Esophagus squamous epithelium (tissue), 5 donors: ENCODE measurements at regions not wholly inside any gene's neighbourhood (a gene's known extent, or its start where the extent isn't known, plus 50 kb on each side); places are given as distances from the start of the nearest gene placed in this dataset.
A peak's percentile ranks its signal among the peaks of the same experiment; 100 is the strongest.
"Not testable (repeated sequence)": the region's sequence is repeated elsewhere in the genome, so short reads cannot be mapped to it uniquely, and the experiment has no call there.

Experiments
- DNase-seq: peaks from one replicate; lab custom pipeline; 2025; lab: John Stamatoyannopoulos, UW
- H3K27ac ChIP-seq, 4 donors: fragments of 200-600 bp; sonication (generic); one replicate each; pipeline ENCODE4 v1.5.1; 2016 to 2019; ENCODE audit warnings: mild to moderate bottlenecking in 1 of 4
- H3K27me3 ChIP-seq, 4 donors: fragments of 200-600 bp; sonication (generic); 1 replicate in 3 of 4; 2 replicates in 1 of 4; pipeline versions ENCODE4 v1.5.1 to v1.6.0; 2017 to 2021; ENCODE audit warnings: antibody characterized with exemption in 1 of 4
- H3K36me3 ChIP-seq, 3 donors: fragments of 200-600 bp; sonication (generic); one replicate each; pipeline ENCODE4 v1.5.1; 2016 to 2019
- H3K4me1 ChIP-seq, 3 donors: fragments of 200-600 bp; sonication (generic); one replicate each; pipeline ENCODE4 v1.5.1; 2017 to 2019
- H3K4me3 ChIP-seq, 4 donors: fragments of 200-600 bp; sonication (generic); 1 replicate in 3 of 4; 2 replicates in 1 of 4; pipeline ENCODE4 v1.5.1; 2016 to 2019; ENCODE audit warnings: mild to moderate bottlenecking in 2 of 4, moderate library complexity in 1 of 4
- H3K9me3 ChIP-seq, 3 donors: fragments of 200-600 bp; sonication (generic); one replicate each; pipeline ENCODE4 v1.5.1; 2016 to 2019
- CTCF ChIP-seq, 6 experiments: fragments of 450-650 bp in 4 of 6; fragments of 200-600 bp in 2 of 6; sonication (generic) in 2 of 6; IDR thresholded peaks; one replicate each; pipeline ENCODE4 v1.5.1; 2016 to 2019; ENCODE audit warnings: antibody characterized with exemption in 6 of 6, mild to moderate bottlenecking in 4 of 6, moderate library complexity in 4 of 6
- POLR2A ChIP-seq, 4 donors: fragments of 450-650 bp; IDR thresholded peaks; one replicate each; pipeline ENCODE4 v1.6.1; 2017; ENCODE audit warnings: antibody characterized with exemption in 4 of 4, mild to moderate bottlenecking in 4 of 4, moderate library complexity in 3 of 4
- WGBS, 2 donors: methylation state at CpG; one replicate each; pipeline ENCODE4 v1.1.5; 2018; 5-methylcytosine and 5-hydroxymethylcytosine counted together
- intact Hi-C: fragments of 100-400 bp; cut with DNase I; formaldehyde crosslinking; loops from one replicate; pipeline ENCODE4 v1.15.0; 2022
- donor health status: DM: yes; HTN: yes; CAD: no.

GRCh38 chr1:64343823-64344190, 126.1 kb upstream of the CACHD1 start:
- TF ChIP-seq POLR2A (IDR thresholded peaks at IDR 0.05) (no peak), CTCF (IDR thresholded peaks at IDR 0.05) (no peak)
- Histone ChIP-seq H3K27ac (peak overlapping the region; percentile 42 to 75 (median 53)), H3K9me3 (no peaks in the 10 kb centered on the region), H3K27me3 (peaks cover 0 to 4% (median 0%) of the 10 kb centered on the region in 4 donors), H3K4me1 (peaks cover 0 to 25% (median 3%) of the 10 kb centered on the region in 3 donors), H3K4me3 (no peak overlapping the region), H3K36me3 (no peaks in the 10 kb centered on the region)
- intact Hi-C loops, result no loop called here
- WGBS, 2 donors, result 22 to 37% methylated on average over 3 of the region's 3 CpGs
- DNase-seq, result no peak

- no peak for DNase-seq
- intact Hi-C loops, result no loop called here
- H3K36me3 ChIP-seq, result no peaks in the 10 kb centered on the region
- 61 to 67% methylated on average over 4 of the region's 4 CpGs for WGBS, 2 donors
- H3K4me1 ChIP-seq, result peaks cover 0 to 20% (median 3%) of the 10 kb centered on the region in 3 donors
- H3K9me3 ChIP-seq, result no peaks in the 10 kb centered on the region
- TF ChIP-seq CTCF (IDR thresholded peaks at IDR 0.05), result no peak
- no peak for TF ChIP-seq POLR2A (IDR thresholded peaks at IDR 0.05)
- no peak overlapping the region for H3K27ac ChIP-seq
- H3K4me3 ChIP-seq, result no peak overlapping the region
- H3K27me3 ChIP-seq, result peaks cover 0 to 4% (median 0%) of the 10 kb centered on the region in 4 donors
Observed at GRCh38 chr1:64348270-64348960, 121.5 kb upstream of the CACHD1 start.

GRCh38 chr1:64348961-64349648, 120.8 kb upstream of the CACHD1 start:
- 85 to 93% methylated on average over 6 of the region's 6 CpGs for WGBS, 2 donors
- DNase-seq, result no peak
- Histone ChIP-seq H3K36me3 (no peaks in the 10 kb centered on the region), H3K9me3 (no peaks in the 10 kb centered on the region), H3K27me3 (peaks cover 0 to 4% (median 0%) of the 10 kb centered on the region in 4 donors), H3K4me3 (no peak overlapping the region), H3K27ac (no peak overlapping the region), H3K4me1 (peaks cover 0 to 13% (median 0%) of the 10 kb centered on the region in 3 donors)
- intact Hi-C loops, result no loop called here
- TF ChIP-seq POLR2A (IDR thresholded peaks at IDR 0.05) (no peak), CTCF (IDR thresholded peaks at IDR 0.05) (no peak)

GRCh38 chr1:64355534-64355933, 114.4 kb upstream of the CACHD1 start:
- H3K4me1 ChIP-seq, H3K4me3 ChIP-seq, intact Hi-C loops, DNase-seq, H3K27ac ChIP-seq, H3K9me3 ChIP-seq, H3K27me3 ChIP-seq, H3K36me3 ChIP-seq: not testable (repeated sequence)
- WGBS, 2 donors, result 78 to 85% methylated on average over 2 of the region's 2 CpGs

GRCh38 chr1:64356636-64357256, 113.2 kb upstream of the CACHD1 start:
- TF ChIP-seq POLR2A (IDR thresholded peaks at IDR 0.05), result no peak
- no peak for TF ChIP-seq CTCF (IDR thresholded peaks at IDR 0.05)
- Histone ChIP-seq H3K27me3 (no peaks in the 10 kb centered on the region), H3K9me3 (no peaks in the 10 kb centered on the region), H3K27ac (no peak overlapping the region), H3K4me3 (no peak overlapping the region), H3K4me1 (no peaks in the 10 kb centered on the region), H3K36me3 (no peaks in the 10 kb centered on the region)
- intact Hi-C loops, result no loop called here
- no peak for DNase-seq
- 77 to 86% methylated on average over 13 to 15 of the region's 15 CpGs for WGBS, 2 donors
